HUES48 (cell line): ENCODE measurements at regions not wholly inside any gene's neighbourhood (a gene's known extent, or its start where the extent isn't known, plus 50 kb on each side); places are given as distances from the start of the nearest gene placed in this dataset.

ENCODE experiments used
- H3K27ac ChIP-seq: one replicate; pipeline ENCODE4 v1.7.0; 2013; ENCODE audit warnings: low read depth, low read length, inconsistent platforms
- H3K27me3 ChIP-seq: 2 replicates; pipeline ENCODE4 v1.6.1; 2013; ENCODE audit warnings: mild to moderate bottlenecking, low read length; ENCODE audit not compliant: control insufficient read depth, insufficient read depth
- H3K36me3 ChIP-seq: 2 replicates; pipeline ENCODE4 v1.6.1; 2013; ENCODE audit warnings: low read length; ENCODE audit not compliant: control insufficient read depth, insufficient read depth
- H3K4me1 ChIP-seq: 2 replicates; pipeline ENCODE4 v1.6.1; 2013; ENCODE audit warnings: mild to moderate bottlenecking, low read length; ENCODE audit not compliant: control insufficient read depth, insufficient read depth
- H3K4me3 ChIP-seq: 2 replicates; pipeline ENCODE4 v1.5.1; 2013; ENCODE audit warnings: mild to moderate bottlenecking, low read depth, low read length
- H3K9ac ChIP-seq: 2 replicates; pipeline ENCODE4 v1.6.1; 2013; ENCODE audit warnings: mild to moderate bottlenecking, low read depth, low read length, moderate library complexity
- H3K9me3 ChIP-seq: 2 replicates; pipeline ENCODE4 v1.6.1; 2013; ENCODE audit warnings: low read length; ENCODE audit not compliant: control insufficient read depth, insufficient read depth

- Histone ChIP-seq H3K9me3 (no peaks in the 10 kb centered on the region), H3K36me3 (no peaks in the 10 kb centered on the region), H3K9ac (no peak overlapping the region)
These were observed 56.5 kb upstream of the SORCS3 start for GRCh38 chr10:104584541-104584940.

GRCh38 chr10:104587751-104588150, 53.3 kb upstream of the SORCS3 start:
- H3K36me3 ChIP-seq, result no peaks in the 10 kb centered on the region
- H3K27ac ChIP-seq, result no peak overlapping the region
- H3K4me3 ChIP-seq, result no peak overlapping the region
- H3K4me1 ChIP-seq, result 0 out of 2 replicates have a peak, but pooled peaks cover 2% of the 10 kb centered on the region
- no peaks in the 10 kb centered on the region for H3K9me3 ChIP-seq
- H3K27me3 ChIP-seq, result no peaks in the 10 kb centered on the region
- H3K9ac ChIP-seq, result no peak overlapping the region

More at GRCh38 chr10:104584541-104584940, 56.5 kb upstream of the SORCS3 start:
- no peaks in the 10 kb centered on the region for H3K27me3 ChIP-seq
- no peak overlapping the region for H3K27ac ChIP-seq
- H3K4me3 ChIP-seq, result no peak overlapping the region
- H3K4me1 ChIP-seq, result 0 out of 2 replicates have a peak, but pooled peaks cover under 1% of the 10 kb centered on the region

- Histone ChIP-seq H3K36me3 (no peaks in the 10 kb centered on the region), H3K27ac (peak overlapping the region; percentile 24), H3K9me3 (no peaks in the 10 kb centered on the region), H3K9ac (no peak overlapping the region), H3K4me3 (no peak overlapping the region), H3K4me1 (0 out of 2 replicates have a peak, but pooled peaks cover 2% of the 10 kb centered on the region), H3K27me3 (no peaks in the 10 kb centered on the region)
These were observed 51.7 kb upstream of the SORCS3 start for GRCh38 chr10:104589431-104589830.

- Histone ChIP-seq H3K9me3 (no peaks in the 10 kb centered on the region), H3K36me3 (no peaks in the 10 kb centered on the region), H3K4me1 (0 out of 2 replicates have a peak, but pooled peaks cover 2% of the 10 kb centered on the region), H3K27me3 (no peaks in the 10 kb centered on the region), H3K4me3 (no peak overlapping the region), H3K9ac (no peak overlapping the region), H3K27ac (peak overlapping the region; percentile 24)
These were observed 51.2 kb upstream of the SORCS3 start for GRCh38 chr10:104589871-104590270.
